ENCODE measurements at regions not wholly inside any gene's neighbourhood (a gene's known extent, or its start where the extent isn't known, plus 50 kb on each side); places are given as distances from the start of the nearest gene placed in this dataset.

GRCh38 chr6:126897758-126898157 is 220.7 kb upstream of the RSPO3 start:
- TF ChIP-seq POLR2A (IDR thresholded peaks at IDR 0.05) (no peak), CTCF (IDR thresholded peaks at IDR 0.05) (no peak)

Measured in esophagus squamous epithelium (tissue), 4 donors.